ENCODE measurements at regions not wholly inside any gene's neighbourhood (a gene's known extent, or its start where the extent isn't known, plus 50 kb on each side); places are given as distances from the start of the nearest gene placed in this dataset.

GRCh38 chr2:118371515-118371914 lies 283.2 kb downstream of the INSIG2 start:
- TF ChIP-seq, protein P1, sequence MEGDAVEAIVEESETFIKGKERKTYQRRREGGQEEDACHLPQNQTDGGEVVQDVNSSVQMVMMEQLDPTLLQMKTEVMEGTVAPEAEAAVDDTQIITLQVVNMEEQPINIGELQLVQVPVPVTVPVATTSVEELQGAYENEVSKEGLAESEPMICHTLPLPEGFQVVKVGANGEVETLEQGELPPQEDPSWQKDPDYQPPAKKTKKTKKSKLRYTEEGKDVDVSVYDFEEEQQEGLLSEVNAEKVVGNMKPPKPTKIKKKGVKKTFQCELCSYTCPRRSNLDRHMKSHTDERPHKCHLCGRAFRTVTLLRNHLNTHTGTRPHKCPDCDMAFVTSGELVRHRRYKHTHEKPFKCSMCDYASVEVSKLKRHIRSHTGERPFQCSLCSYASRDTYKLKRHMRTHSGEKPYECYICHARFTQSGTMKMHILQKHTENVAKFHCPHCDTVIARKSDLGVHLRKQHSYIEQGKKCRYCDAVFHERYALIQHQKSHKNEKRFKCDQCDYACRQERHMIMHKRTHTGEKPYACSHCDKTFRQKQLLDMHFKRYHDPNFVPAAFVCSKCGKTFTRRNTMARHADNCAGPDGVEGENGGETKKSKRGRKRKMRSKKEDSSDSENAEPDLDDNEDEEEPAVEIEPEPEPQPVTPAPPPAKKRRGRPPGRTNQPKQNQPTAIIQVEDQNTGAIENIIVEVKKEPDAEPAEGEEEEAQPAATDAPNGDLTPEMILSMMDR (IDR thresholded peaks at IDR 0.05; ENCODE audit: low read length): peak; percentile 60
- TF ChIP-seq EZH2 (IDR thresholded peaks at IDR 0.05; ENCODE audit: borderline replicate concordance, low read length): no peak
